HEK293 (cell line): ENCODE measurements at regions not wholly inside any gene's neighbourhood (a gene's known extent, or its start where the extent isn't known, plus 50 kb on each side); places are given as distances from the start of the nearest gene placed in this dataset.

Source experiments
- CTCF ChIA-PET: fragments of 350-600 bp; formaldehyde crosslinking; extraction: SDS; loops from one replicate; lab custom pipeline; 2021; ENCODE audit warnings: antibody characterized with exemption; lab: Yijun Ruan, JAX
- POLR2A ChIA-PET: fragments of 300-600 bp; formaldehyde crosslinking; extraction: SDS; loops from one replicate; lab custom pipeline; 2020; ENCODE audit warnings: antibody characterized with exemption, inconsistent platforms; lab: Yijun Ruan, JAX
- H3K27ac ChIP-seq: fragments of 200-500 bp; sonication (Bioruptor generic); 2 replicates; pipeline ENCODE4 v1.5.1; 2014; ENCODE audit warnings: low read depth, low read length, control low read depth, inconsistent platforms; ENCODE audit errors: extremely low read depth
- H3K36me3 ChIP-seq, 2 experiments: fragments of 200-500 bp in 1 of 2; sonication (Bioruptor generic) in 1 of 2; 1 replicate in 1 of 2; 2 replicates in 1 of 2; pipeline ENCODE4 v1.5.1; 2014 to 2017; ENCODE audit warnings: inconsistent platforms in 2 of 2, low read length in 2 of 2; ENCODE audit not compliant: control insufficient read depth in 2 of 2, insufficient read depth in 1 of 2
- H3K4me1 ChIP-seq: fragments of 200-500 bp; sonication (Bioruptor generic); 2 replicates; pipeline ENCODE4 v1.5.1; 2014; ENCODE audit warnings: mild to moderate bottlenecking, low read length, inconsistent platforms; ENCODE audit not compliant: control insufficient read depth, insufficient read depth
- H3K4me3 ChIP-seq: 2 replicates; pipeline ENCODE4 v1.5.1; 2011; ENCODE audit warnings: low read depth, mild to moderate bottlenecking, control low read depth, low read length, moderate library complexity
- H3K9me3 ChIP-seq: fragments of 200-500 bp; sonication (Bioruptor generic); 2 replicates; pipeline ENCODE4 v1.5.1; 2014; ENCODE audit warnings: low read depth, low read length, inconsistent platforms; ENCODE audit not compliant: control insufficient read depth, insufficient read depth
- BCL11A ChIP-seq: fragments of 450-650 bp; formaldehyde crosslinking; IDR thresholded peaks from 2 replicates; pipeline ENCODE4 v1.5.1; 2016; ENCODE audit warnings: low read depth, missing biosample characterization, missing genetic modification characterization
- BCL11B ChIP-seq: fragments of 450-650 bp; formaldehyde crosslinking; IDR thresholded peaks from 2 replicates; pipeline ENCODE4 v1.5.1; 2016; ENCODE audit warnings: low read depth, missing biosample characterization, missing genetic modification characterization
- CTCF ChIP-seq: fragments of 450-650 bp; formaldehyde crosslinking; IDR thresholded peaks from 2 replicates; pipeline ENCODE4 v1.5.1; 2016; ENCODE audit warnings: missing biosample characterization, missing genetic modification characterization
- ELK4 ChIP-seq: IDR thresholded peaks from 2 replicates; pipeline ENCODE4 v1.6.1; 2011; ENCODE audit warnings: mild to moderate bottlenecking, low read depth, low read length, borderline replicate concordance
- KLF17 ChIP-seq: fragments of 450-650 bp; formaldehyde crosslinking; IDR thresholded peaks from 2 replicates; pipeline ENCODE4 v1.5.1; 2016; ENCODE audit warnings: missing biosample characterization, missing genetic modification characterization
- KLF8 ChIP-seq: fragments of 450-650 bp; formaldehyde crosslinking; IDR thresholded peaks from 2 replicates; pipeline ENCODE4 v1.5.1; 2016; ENCODE audit warnings: missing biosample characterization, missing genetic modification characterization
- MZF1 ChIP-seq: fragments of 450-650 bp; formaldehyde crosslinking; IDR thresholded peaks from 2 replicates; pipeline ENCODE4 v1.5.1; 2017; ENCODE audit warnings: missing biosample characterization, missing genetic modification characterization, borderline replicate concordance
- REST ChIP-seq: fragments of 450-650 bp; formaldehyde crosslinking; IDR thresholded peaks from 2 replicates; pipeline ENCODE4 v1.5.1; 2016; ENCODE audit warnings: missing biosample characterization, missing genetic modification characterization
- SP7 ChIP-seq: fragments of 450-650 bp; formaldehyde crosslinking; IDR thresholded peaks from 2 replicates; pipeline ENCODE4 v1.5.1; 2016; ENCODE audit warnings: missing biosample characterization, missing genetic modification characterization
- ZFP69B ChIP-seq: fragments of 450-650 bp; formaldehyde crosslinking; IDR thresholded peaks from 2 replicates; pipeline ENCODE4 v1.5.1; 2016; ENCODE audit warnings: missing biosample characterization, missing genetic modification characterization
- ZNF133 ChIP-seq: fragments of 450-650 bp; formaldehyde crosslinking; IDR thresholded peaks from 2 replicates; pipeline ENCODE4 v1.5.1; 2016; ENCODE audit warnings: missing biosample characterization, missing genetic modification characterization
- ZNF138 ChIP-seq: fragments of 450-650 bp; formaldehyde crosslinking; IDR thresholded peaks from 2 replicates; pipeline ENCODE4 v1.5.1; 2016; ENCODE audit warnings: missing biosample characterization, missing genetic modification characterization, borderline replicate concordance
- ZNF148 ChIP-seq: fragments of 450-650 bp; formaldehyde crosslinking; IDR thresholded peaks from 2 replicates; pipeline ENCODE4 v1.5.0; 2017; ENCODE audit warnings: missing biosample characterization, missing genetic modification characterization, borderline replicate concordance
- ZNF426 ChIP-seq: fragments of 450-650 bp; formaldehyde crosslinking; IDR thresholded peaks from 2 replicates; pipeline ENCODE4 v1.5.1; 2017; ENCODE audit warnings: missing biosample characterization, missing genetic modification characterization, mild to moderate bottlenecking, inconsistent platforms, moderate library complexity
- ZNF510 ChIP-seq: fragments of 450-650 bp; formaldehyde crosslinking; IDR thresholded peaks from 2 replicates; pipeline ENCODE4 v1.5.1; 2018; ENCODE audit warnings: mild to moderate bottlenecking, missing genetic modification characterization, missing biosample characterization; ENCODE audit not compliant: insufficient replicate concordance
- ZNF558 ChIP-seq: fragments of 450-650 bp; formaldehyde crosslinking; IDR thresholded peaks from 2 replicates; pipeline ENCODE4 v1.5.1; 2016; ENCODE audit warnings: missing biosample characterization, missing genetic modification characterization
- ZNF560 ChIP-seq: fragments of 450-650 bp; formaldehyde crosslinking; IDR thresholded peaks from 2 replicates; pipeline ENCODE4 v1.5.1; 2017; ENCODE audit warnings: missing biosample characterization, missing genetic modification characterization, borderline replicate concordance
- ZNF623 ChIP-seq: fragments of 450-650 bp; formaldehyde crosslinking; IDR thresholded peaks from 2 replicates; pipeline ENCODE4 v1.5.1; 2016; ENCODE audit warnings: missing biosample characterization, missing genetic modification characterization
- ZNF677 ChIP-seq: fragments of 450-650 bp; IDR thresholded peaks from 2 replicates; pipeline ENCODE4 v1.5.0; 2018; ENCODE audit warnings: missing biosample characterization, mild to moderate bottlenecking, missing genetic modification characterization, moderate library complexity

GRCh38 chr10:128680116-128680515 is 553.9 kb upstream of the MKI67 start:
- Histone ChIP-seq H3K27ac (no peak overlapping the region), H3K9me3 (no peaks in the 10 kb centered on the region), H3K36me3 (no peaks in the 10 kb centered on the region), H3K4me1 (no peaks in the 10 kb centered on the region), H3K4me3 (no peak overlapping the region)
- ChIA-PET CTCF (no interaction called here), POLR2A (no interaction called here)
- no peak for TF ChIP-seq BCL11A (tag by site-specific recombination)
- no peak for TF ChIP-seq ELK4
- no peak for TF ChIP-seq ZNF677 (tag by site-specific recombination)
- TF ChIP-seq KLF17 (tag by site-specific recombination): no peak
- no peak for TF ChIP-seq ZNF426 (tag by site-specific recombination)
- no peak for TF ChIP-seq BCL11B (tag by site-specific recombination)
- TF ChIP-seq ZNF560: no peak

GRCh38 chr10:128684215-128684614 is 558.0 kb upstream of the MKI67 start:
- TF ChIP-seq ZNF623 (tag by site-specific recombination): no peak
- TF ChIP-seq MZF1 (tag by site-specific recombination): no peak
- TF ChIP-seq ZNF510 (tag by site-specific recombination): no peak
- TF ChIP-seq KLF8 (tag by site-specific recombination): no peak
- no peak for TF ChIP-seq ZNF558 (tag by site-specific recombination)
- no peak for TF ChIP-seq ZFP69B (tag by site-specific recombination)
- TF ChIP-seq SP7 (tag by site-specific recombination): no peak
- TF ChIP-seq CTCF: no peak
- no peak for TF ChIP-seq ZNF133 (tag by site-specific recombination)
- no peak for TF ChIP-seq ZNF148
- TF ChIP-seq REST: no peak
- TF ChIP-seq ZNF138 (tag by site-specific recombination): no peak
- TF ChIP-seq, all 188 proteins: peak for 0
- H3K4me1 ChIP-seq: no peaks in the 10 kb centered on the region
- no peak overlapping the region for H3K27ac ChIP-seq
- POLR2A ChIA-PET: no interaction called here
- no peaks in the 10 kb centered on the region for H3K9me3 ChIP-seq
- CTCF ChIA-PET: no interaction called here
- no peaks in the 10 kb centered on the region for H3K36me3 ChIP-seq
- no peak overlapping the region for H3K4me3 ChIP-seq
